GM23248 (cell line): ENCODE measurements at regions not wholly inside any gene's neighbourhood (a gene's known extent, or its start where the extent isn't known, plus 50 kb on each side); places are given as distances from the start of the nearest gene placed in this dataset.

Experiments
- EZH2 ChIP-seq: fragments of 200-600 bp; sonication (generic); IDR thresholded peaks from 2 replicates; pipeline ENCODE4 v1.6.1; 2018; ENCODE audit warnings: antibody characterized with exemption, mild to moderate bottlenecking; ENCODE audit not compliant: insufficient read depth, poor library complexity, severe bottlenecking
- EZH2phosphoT487 ChIP-seq: fragments of 200-600 bp; sonication (generic); IDR thresholded peaks from 2 replicates; pipeline ENCODE4 v1.6.1; 2018; ENCODE audit warnings: antibody characterized with exemption, moderate library complexity, mild to moderate bottlenecking, low read depth; ENCODE audit not compliant: insufficient read depth

GRCh38 chr9:118419676-118420075 lies 715.5 kb downstream of the TLR4 start:
- no peak for TF ChIP-seq EZH2
- no peak for TF ChIP-seq EZH2phosphoT487
